PC-3 (cell line): ENCODE measurements at regions not wholly inside any gene's neighbourhood (a gene's known extent, or its start where the extent isn't known, plus 50 kb on each side); places are given as distances from the start of the nearest gene placed in this dataset.

Experiments
- CTCF ChIP-seq: fragments of 300-600 bp; sonication (generic); conservative IDR thresholded peaks from 2 replicates; pipeline ENCODE4 v1.5.1; 2017; ENCODE audit warnings: antibody characterized with exemption, low read depth, mild to moderate bottlenecking, low read length
- EZH2 ChIP-seq: fragments of 300-600 bp; sonication (generic); IDR thresholded peaks from one replicate; pipeline ENCODE4 v1.6.1; 2017; ENCODE audit warnings: antibody characterized with exemption, mild to moderate bottlenecking, low read length; ENCODE audit not compliant: unreplicated experiment
- EZH2phosphoT487 ChIP-seq: fragments of 300-600 bp; sonication (generic); IDR thresholded peaks from 2 replicates; pipeline ENCODE4 v1.6.1; 2018; ENCODE audit warnings: mild to moderate bottlenecking, antibody characterized with exemption, low read length, borderline replicate concordance

GRCh38 chr2:4959219-4959618, 733.0 kb upstream of the SOX11 start:
- TF ChIP-seq CTCF (no peak), EZH2 (no peak), EZH2phosphoT487 (no peak)
